ENCODE measurements at regions not wholly inside any gene's neighbourhood (a gene's known extent, or its start where the extent isn't known, plus 50 kb on each side); places are given as distances from the start of the nearest gene placed in this dataset.

- TF ChIP-seq POLR2A (IDR thresholded peaks at IDR 0.05; ENCODE audit: low read depth, low read length) (no peak), TAF1 (IDR thresholded peaks at IDR 0.05; ENCODE audit: low read depth, low read length) (no peak)
These were observed 236.7 kb upstream of the KLF14 start for GRCh38 chr7:130970696-130971095.
